ENCODE measurements at regions not wholly inside any gene's neighbourhood (a gene's known extent, or its start where the extent isn't known, plus 50 kb on each side); places are given as distances from the start of the nearest gene placed in this dataset.
"Not testable (repeated sequence)": the region's sequence is repeated elsewhere in the genome, so short reads cannot be mapped to it uniquely, and the experiment has no call there.

DNA sequence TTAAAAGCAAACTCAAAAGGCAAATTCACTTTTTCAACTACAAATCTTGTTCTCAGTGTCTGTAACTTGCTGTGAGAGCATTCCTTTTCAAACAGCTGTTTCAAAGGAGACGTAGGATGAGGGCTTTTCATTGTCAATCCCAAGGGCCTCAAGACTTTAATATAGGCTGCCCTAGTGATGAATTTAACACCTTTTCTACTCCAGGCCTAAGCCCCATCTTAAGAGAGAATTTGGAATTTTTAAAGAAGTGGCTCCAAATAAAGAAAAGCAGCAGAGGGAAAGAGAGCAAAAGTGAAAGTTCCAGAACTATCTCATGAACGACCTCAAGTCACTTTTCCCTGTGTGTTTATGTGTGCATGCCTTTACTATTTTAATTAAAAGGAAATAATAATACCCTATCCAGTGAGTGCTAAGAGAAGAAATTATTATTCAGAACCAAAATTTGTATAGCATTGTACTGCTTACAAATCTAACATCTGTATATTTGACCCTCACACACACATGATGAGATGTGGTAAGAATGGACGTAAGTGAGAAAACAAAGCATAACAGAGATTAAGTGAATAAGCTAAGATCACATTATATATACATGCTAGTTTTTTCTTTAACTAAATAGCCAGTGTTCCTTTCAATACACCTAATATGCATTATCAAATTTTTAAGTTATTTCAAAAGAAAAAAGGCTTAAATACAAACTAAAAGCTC, 196.4 kb downstream of the VGLL3 start:
- no peak for DNase-seq (ENCODE audit: low spot score)

DNA sequence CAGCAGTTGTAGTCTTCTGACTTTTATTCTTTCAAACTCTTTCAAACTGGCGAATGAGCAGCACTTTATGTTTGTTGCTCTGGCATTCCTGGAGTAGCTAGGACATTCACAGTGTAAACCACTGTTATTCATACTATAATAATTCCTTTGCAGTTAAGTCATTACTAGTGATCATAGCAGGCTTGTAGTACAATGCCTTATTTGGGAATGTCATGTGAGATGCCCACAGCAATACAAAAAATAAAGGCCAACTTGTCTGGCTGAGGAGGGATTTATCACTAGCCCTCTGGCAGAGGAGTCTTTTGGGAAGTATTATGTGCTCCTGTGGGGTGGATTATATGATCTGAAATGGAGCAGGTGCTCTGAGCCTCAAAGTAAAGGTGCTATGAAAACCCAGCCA, 197.2 kb downstream of the VGLL3 start:
- no peak for DNase-seq (ENCODE audit: low spot score)

DNA sequence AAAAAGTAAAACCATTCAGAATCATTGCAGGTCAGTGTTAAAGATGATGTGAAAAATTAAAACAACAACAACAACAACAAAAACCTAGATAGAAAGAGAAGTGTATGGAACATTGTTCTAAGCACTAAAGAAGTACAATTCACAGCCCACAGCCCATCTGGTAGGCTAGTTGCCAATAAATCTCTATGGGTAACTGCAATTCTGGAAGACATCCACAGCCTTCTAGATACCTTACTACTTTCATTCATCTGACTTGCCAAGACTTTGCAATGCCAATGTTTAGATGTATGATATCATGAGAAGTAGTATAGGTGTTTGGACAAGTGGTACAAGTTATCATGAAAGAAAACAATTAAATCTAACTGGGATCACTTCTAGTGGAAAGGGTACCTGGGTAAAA, 198.6 kb downstream of the VGLL3 start:
- no peak for DNase-seq (ENCODE audit: low spot score)

DNA sequence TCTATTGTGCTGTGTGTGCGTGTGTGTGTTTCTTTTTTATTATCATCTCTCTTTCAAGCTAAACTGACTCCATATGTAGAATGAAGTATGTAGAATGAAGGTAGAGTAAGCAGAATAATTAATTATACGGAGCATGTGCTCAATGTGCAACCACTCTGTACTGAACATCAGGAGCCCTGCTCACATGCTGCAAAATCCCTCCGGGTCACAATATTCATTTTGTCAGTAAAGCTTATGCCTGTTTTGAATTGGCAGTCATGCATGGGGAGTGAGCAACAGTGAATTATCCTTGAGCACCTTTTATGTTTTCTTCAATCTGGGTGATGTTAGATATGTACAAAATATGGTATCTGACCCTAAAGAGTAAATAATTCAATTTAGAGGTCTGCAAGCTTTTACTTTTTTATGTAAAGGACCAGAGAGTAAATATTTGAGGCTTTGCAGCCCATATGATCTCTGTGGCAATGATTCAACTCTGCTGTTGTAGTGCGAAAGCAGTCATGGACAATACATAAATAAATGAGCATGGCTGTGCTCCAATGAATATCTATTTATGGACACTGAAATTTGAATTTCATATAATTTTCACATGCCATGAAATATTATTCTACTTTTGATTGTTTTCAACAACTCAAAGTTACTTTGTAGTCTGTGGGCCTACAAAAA, 199.9 kb downstream of the VGLL3 start:
- no peak for DNase-seq (ENCODE audit: low spot score)

DNA sequence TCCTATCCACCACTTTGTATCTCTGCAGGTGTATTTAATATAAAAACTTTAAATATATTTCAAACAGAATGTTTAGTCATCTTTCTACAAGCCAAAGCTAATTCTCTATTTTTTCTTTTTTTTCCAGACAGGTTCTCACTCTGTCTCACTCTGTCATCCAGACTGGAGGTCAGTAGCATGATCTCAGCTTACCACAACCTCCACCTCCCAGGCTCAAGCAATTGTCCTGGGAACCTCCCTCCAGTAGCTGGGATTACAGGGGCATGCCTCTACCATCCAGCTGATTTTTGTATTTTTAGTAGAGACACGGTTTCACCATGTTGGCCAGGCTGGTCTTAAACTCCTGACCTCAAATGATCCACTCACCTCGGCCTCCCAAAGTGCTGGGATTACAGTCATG, 202.6 kb downstream of the VGLL3 start:
- no peak for DNase-seq (ENCODE audit: low spot score)

- DNase-seq (ENCODE audit: low spot score): no peak
Measured at GRCh38 chr3:86787091-86787490, 203.9 kb downstream of the VGLL3 start.

GRCh38 chr3:86785386-86785785, 205.6 kb downstream of the VGLL3 start:
- no peak for DNase-seq (ENCODE audit: low spot score)

- DNase-seq (ENCODE audit: low spot score): no peak
Measured at GRCh38 chr3:86782866-86783265, 208.1 kb downstream of the VGLL3 start.

- DNase-seq (ENCODE audit: low spot score): no peak
Measured at GRCh38 chr3:86782286-86782685, 208.7 kb downstream of the VGLL3 start.

GRCh38 chr3:86774082-86774691, 216.8 kb downstream of the VGLL3 start:
- DNase-seq (ENCODE audit: low spot score): peak; percentile 23

DNA sequence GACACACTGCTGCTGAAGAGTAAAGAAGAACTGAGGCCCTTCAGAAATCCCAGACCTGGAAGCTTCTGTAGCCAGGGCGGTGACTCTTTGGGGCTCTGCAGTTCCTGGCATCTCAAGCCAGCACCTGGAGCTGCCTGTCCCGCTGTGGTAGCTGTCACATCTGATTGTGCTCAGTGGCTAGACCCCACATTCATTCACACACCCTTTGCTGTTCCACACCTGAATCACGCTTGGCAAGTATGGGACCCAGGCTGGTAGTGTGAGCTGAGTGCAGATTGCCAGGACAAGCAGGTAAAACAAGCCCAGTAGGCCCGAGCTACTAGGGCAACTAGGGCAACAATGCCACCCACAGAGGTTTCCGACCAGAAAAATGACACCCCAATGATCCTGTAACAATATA, 218.2 kb downstream of the VGLL3 start:
- no peak for DNase-seq (ENCODE audit: low spot score)

- no peak for DNase-seq (ENCODE audit: low spot score)
Measured at GRCh38 chr3:86771741-86772512, 219.0 kb downstream of the VGLL3 start.

GRCh38 chr3:86766331-86766730, 224.6 kb downstream of the VGLL3 start:
- DNase-seq (ENCODE audit: low spot score): no peak

- not testable (repeated sequence) for DNase-seq (ENCODE audit: low spot score)
Measured at GRCh38 chr3:86757322-86758179, 233.4 kb downstream of the VGLL3 start.

DNA sequence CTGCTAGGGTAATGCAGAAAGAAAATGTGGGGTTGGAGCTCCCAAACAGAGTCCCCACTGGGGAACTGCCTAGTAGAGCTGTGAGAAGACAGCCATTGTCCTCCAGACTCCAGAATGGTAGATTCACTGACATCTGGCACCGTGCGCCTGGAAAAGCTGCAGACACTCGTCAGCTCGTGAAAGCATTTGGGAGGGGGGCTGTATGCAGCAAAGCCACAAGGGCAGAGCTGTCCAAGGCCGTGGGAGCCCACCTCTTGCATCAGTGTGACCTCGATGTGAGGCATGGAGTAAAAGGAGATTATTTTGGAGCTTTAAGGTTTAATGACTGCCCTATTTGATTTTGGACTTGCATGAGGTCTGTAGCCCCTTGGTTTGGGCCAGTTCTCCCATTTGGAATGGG, 242.9 kb downstream of the VGLL3 start:
- no peak for DNase-seq (ENCODE audit: low spot score)

DNA sequence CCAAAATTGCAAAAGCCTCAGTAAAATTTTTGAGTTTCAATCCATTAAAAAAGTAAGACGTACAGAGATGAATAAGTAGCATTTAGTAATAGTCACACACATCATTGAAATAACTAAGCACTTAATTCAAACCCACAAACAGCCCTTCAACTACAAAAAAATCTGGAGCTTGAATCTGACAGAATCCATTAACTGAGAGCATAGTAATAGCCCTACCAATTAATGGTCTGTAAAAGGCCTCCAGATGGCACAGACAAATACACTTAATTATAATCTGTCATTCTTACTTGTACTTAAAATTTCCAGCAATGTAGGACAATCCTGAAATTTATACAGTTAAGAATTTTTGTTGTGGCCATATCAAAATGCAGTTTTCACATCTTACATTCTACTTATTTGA, 246.9 kb downstream of the VGLL3 start:
- no peak for DNase-seq (ENCODE audit: low spot score)

DNA sequence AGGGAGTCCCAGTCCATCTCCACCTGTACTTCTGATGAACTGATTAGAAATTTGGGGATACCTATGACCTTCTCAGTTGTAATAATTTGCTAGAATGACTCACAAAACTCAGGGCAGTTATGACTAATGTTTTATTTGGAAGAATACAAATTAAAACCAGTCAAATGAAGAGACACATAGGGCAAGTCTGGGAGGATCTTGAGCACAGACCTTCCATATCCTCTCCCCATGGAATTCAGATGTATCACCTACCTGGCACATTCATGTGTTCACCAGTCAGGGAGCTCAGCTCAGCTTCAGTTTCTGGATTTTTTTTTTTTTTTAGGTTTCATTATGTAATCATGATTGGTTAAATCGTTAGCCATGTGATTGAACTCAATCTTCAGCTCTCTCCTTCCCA, 247.7 kb downstream of the VGLL3 start:
- no peak for DNase-seq (ENCODE audit: low spot score)

GRCh38 chr3:86740751-86741150, 250.2 kb downstream of the VGLL3 start:
- no peak for DNase-seq (ENCODE audit: low spot score)

- no peak for DNase-seq (ENCODE audit: low spot score)
Measured at GRCh38 chr3:86739244-86739643, 251.7 kb downstream of the VGLL3 start.

- no peak for DNase-seq (ENCODE audit: low spot score)
Measured at GRCh38 chr3:86738684-86739083, 252.3 kb downstream of the VGLL3 start.

DNA sequence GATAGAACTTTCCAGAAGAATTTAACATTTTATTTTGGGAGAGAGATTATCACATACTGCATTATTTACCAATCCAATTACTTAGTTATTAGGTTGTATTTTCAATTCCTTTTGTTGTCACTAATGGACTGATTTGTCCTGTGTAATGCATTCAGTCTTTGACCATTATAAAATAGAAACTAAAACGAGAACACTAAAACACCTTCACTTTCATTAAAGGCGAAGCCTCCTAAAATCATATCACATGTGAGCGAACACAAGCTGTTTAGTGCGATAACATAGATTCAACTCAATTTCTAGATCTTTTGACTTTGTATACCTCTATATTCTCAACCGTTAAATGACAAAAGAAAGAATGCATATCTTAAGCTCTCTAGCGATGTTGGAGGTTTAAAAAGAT, 253.4 kb downstream of the VGLL3 start:
- no peak for DNase-seq (ENCODE audit: low spot score)

- DNase-seq (ENCODE audit: low spot score): no peak
Measured at GRCh38 chr3:86733257-86733656, 257.7 kb downstream of the VGLL3 start.
